H1 (cell line): ENCODE measurements at regions not wholly inside any gene's neighbourhood (a gene's known extent, or its start where the extent isn't known, plus 50 kb on each side); places are given as distances from the start of the nearest gene placed in this dataset.

Experiments used
- CTCF ChIA-PET: fragments of 300-600 bp; sonication (Branson Sonifier 250); formaldehyde crosslinking; loops from one replicate; lab custom pipeline; 2021; ENCODE audit not compliant: partially characterized antibody; lab: Charles Lee
- POLR2A ChIA-PET: fragments of 300-600 bp; sonication (Branson Sonifier 250); formaldehyde crosslinking; loops from one replicate; lab custom pipeline; 2021; ENCODE audit warnings: inconsistent platforms; ENCODE audit not compliant: partially characterized antibody; lab: Charles Lee
- DNase-seq, 2 experiments: peaks; one replicate each; pipeline versions ENCODE4 v3.0.0 to v3.0.0-alpha.2; 2010 to 2022; ENCODE audit warnings: low spot score in 2 of 2, low read depth in 1 of 2, mixed read lengths in 1 of 2
- FAIRE-seq: peaks from 2 replicates; lab custom pipeline; 2011; peaks lifted over from hg19 to GRCh38; lab: Jason Lieb, UNC
- H2AFZ ChIP-seq: 2 replicates; pipeline ENCODE4 v1.8.1; 2012; ENCODE audit warnings: low read length, inconsistent platforms
- H2AK5ac ChIP-seq: 2 replicates; pipeline ENCODE4 v1.6.1; 2013; ENCODE audit warnings: low read depth, low read length
- H2BK120ac ChIP-seq: replicated peaks from 2 replicates; pipeline ENCODE3; 2013; ENCODE audit warnings: low read depth, low read length, inconsistent platforms
- H2BK12ac ChIP-seq: 2 replicates; pipeline ENCODE4 v1.6.1; 2013; ENCODE audit warnings: low read depth, low read length
- H2BK15ac ChIP-seq: 2 replicates; pipeline ENCODE4 v1.6.1; 2013; ENCODE audit warnings: low read length
- H2BK20ac ChIP-seq: 2 replicates; pipeline ENCODE4 v1.6.1; 2013; ENCODE audit warnings: low read length
- H2BK5ac ChIP-seq: 2 replicates; pipeline ENCODE4 v1.6.1; 2013; ENCODE audit warnings: low read depth, low read length
- H3K14ac ChIP-seq: 2 replicates; pipeline ENCODE4 v1.6.1; 2013; ENCODE audit warnings: inconsistent platforms; ENCODE audit not compliant: insufficient read length
- H3K18ac ChIP-seq: 2 replicates; pipeline ENCODE4 v1.6.1; 2013; ENCODE audit warnings: low read length; ENCODE audit errors: extremely low read depth
- H3K23ac ChIP-seq: 2 replicates; pipeline ENCODE4 v1.6.1; 2013; ENCODE audit warnings: inconsistent platforms; ENCODE audit not compliant: insufficient read length
- H3K23me2 ChIP-seq: 2 replicates; pipeline ENCODE4 v1.6.1; 2013; ENCODE audit warnings: low read depth, low read length
- H3K27ac ChIP-seq: 2 replicates; pipeline ENCODE4 v1.6.1; 2011; ENCODE audit warnings: low read depth, low read length, inconsistent platforms
- H3K27me3 ChIP-seq, 4 experiments: replicated peaks in 1 of 4; 1 replicate in 1 of 4; 2 replicates in 3 of 4; pipeline versions ENCODE4 v1.6.1 to v1.8.1; 2011 to 2013; ENCODE audit warnings: low read length in 3 of 4, mild to moderate bottlenecking in 3 of 4, inconsistent platforms in 2 of 4, mixed read lengths in 2 of 4, moderate library complexity in 1 of 4; ENCODE audit not compliant: control insufficient read depth in 3 of 4, insufficient read depth in 3 of 4; ENCODE audit errors: extremely low read depth in 1 of 4
- H3K36me3 ChIP-seq, 4 experiments: 2 replicates each; pipeline versions ENCODE4 v1.6.1 to v1.8.1; 2011 to 2013; ENCODE audit warnings: mild to moderate bottlenecking in 4 of 4, low read length in 3 of 4, moderate library complexity in 2 of 4, control low read depth in 1 of 4, inconsistent platforms in 1 of 4; ENCODE audit not compliant: insufficient read depth in 4 of 4, control insufficient read depth in 2 of 4
- H3K4ac ChIP-seq: replicated peaks from 2 replicates; pipeline ENCODE3; 2013; ENCODE audit warnings: low read length, low read depth, mixed read lengths, inconsistent platforms; ENCODE audit not compliant: insufficient read length
- H3K4me1 ChIP-seq, 4 experiments: replicated peaks in 1 of 4; 1 replicate in 1 of 4; 2 replicates in 3 of 4; pipeline versions ENCODE4 v1.6.1 to v1.8.1; 2011 to 2013; ENCODE audit warnings: low read length in 3 of 4, inconsistent platforms in 2 of 4, mixed read lengths in 1 of 4; ENCODE audit not compliant: insufficient read depth in 4 of 4, control insufficient read depth in 3 of 4
- H3K4me2 ChIP-seq, 2 experiments: 2 replicates each; pipeline versions ENCODE4 v1.6.1 to v1.8.1; 2011 to 2013; ENCODE audit warnings: low read depth in 2 of 2, low read length in 2 of 2, control low read depth in 1 of 2, inconsistent platforms in 1 of 2, mild to moderate bottlenecking in 1 of 2; ENCODE audit not compliant: insufficient read depth in 1 of 2
- H3K4me3 ChIP-seq, 4 experiments: fragments of 200-600, 300-600 bp in 1 of 4; sonication (generic), shearing (Covaris generic), sonication (Bioruptor Twin) in 1 of 4; 2 replicates each; pipeline versions ENCODE4 v1.5.1 to v1.8.1; 2011 to 2016; ENCODE audit warnings: low read length in 4 of 4, low read depth in 3 of 4, control low read depth in 2 of 4, inconsistent platforms in 2 of 4, mild to moderate bottlenecking in 2 of 4, mixed read lengths in 1 of 4, moderate library complexity in 1 of 4; ENCODE audit not compliant: insufficient read depth in 2 of 4; ENCODE audit errors: extremely low read depth in 1 of 4
- H3K56ac ChIP-seq: replicated peaks from 2 replicates; pipeline ENCODE3; 2013; ENCODE audit warnings: low read depth, mild to moderate bottlenecking, mixed read lengths, low read length, inconsistent platforms; ENCODE audit not compliant: insufficient read length
- H3K79me1 ChIP-seq: 2 replicates; pipeline ENCODE4 v1.6.1; 2013; ENCODE audit warnings: low read depth, low read length, control low read depth
- H3K79me2 ChIP-seq, 2 experiments: 2 replicates each; pipeline versions ENCODE4 v1.6.1 to v1.8.1; 2012 to 2013; ENCODE audit warnings: low read length in 2 of 2, mild to moderate bottlenecking in 2 of 2, inconsistent platforms in 1 of 2; ENCODE audit not compliant: insufficient read depth in 2 of 2, control insufficient read depth in 1 of 2
- H3K9ac ChIP-seq, 4 experiments: replicated peaks in 1 of 4; 1 replicate in 1 of 4; 2 replicates in 3 of 4; pipeline versions ENCODE4 v1.6.1 to v1.8.1; 2011 to 2013; ENCODE audit warnings: low read depth in 3 of 4, low read length in 3 of 4, control low read depth in 2 of 4, mild to moderate bottlenecking in 2 of 4, moderate library complexity in 2 of 4, inconsistent platforms in 1 of 4; ENCODE audit errors: extremely low read depth in 1 of 4
- H3K9me3 ChIP-seq, 2 experiments: 2 replicates each; pipeline versions ENCODE4 v1.6.1 to v1.8.1; 2012 to 2013; ENCODE audit warnings: mild to moderate bottlenecking in 2 of 2, moderate library complexity in 2 of 2, control low read depth in 1 of 2, inconsistent platforms in 1 of 2, low read depth in 1 of 2, low read length in 1 of 2, mixed read lengths in 1 of 2; ENCODE audit not compliant: insufficient read depth in 2 of 2
- H4K20me1 ChIP-seq, 2 experiments: replicated peaks in 1 of 2; 2 replicates each; pipeline versions ENCODE3 to v1.8.1; 2011 to 2013; ENCODE audit warnings: inconsistent platforms in 2 of 2, low read length in 2 of 2, mild to moderate bottlenecking in 1 of 2; ENCODE audit not compliant: insufficient read depth in 2 of 2, control insufficient read depth in 1 of 2
- H4K5ac ChIP-seq: 2 replicates; pipeline ENCODE4 v1.6.1; 2013; ENCODE audit warnings: low read length, low read depth, mixed read lengths, inconsistent platforms; ENCODE audit not compliant: insufficient read length
- H4K8ac ChIP-seq: 2 replicates; pipeline ENCODE4 v1.8.0; 2013; ENCODE audit warnings: mild to moderate bottlenecking, moderate library complexity, low read length, inconsistent platforms; ENCODE audit not compliant: insufficient read depth; ENCODE audit errors: extremely low read depth
- H4K91ac ChIP-seq: replicated peaks from 2 replicates; pipeline ENCODE3; 2013; ENCODE audit warnings: low read length, mixed read lengths, inconsistent platforms; ENCODE audit not compliant: insufficient read length
- ATF3 ChIP-seq: IDR thresholded peaks from 2 replicates; pipeline ENCODE4 v1.6.1; 2011; ENCODE audit warnings: low read depth, mild to moderate bottlenecking, low read length; ENCODE audit not compliant: insufficient read depth
- CBX5 ChIP-seq: fragments of 300-800, 300-1000 bp; sonication (generic); IDR thresholded peaks from 2 replicates; pipeline ENCODE4 v1.7.1; 2016; ENCODE audit warnings: antibody characterized with exemption, low read length, low read depth
- CEBPB ChIP-seq: IDR thresholded peaks from 2 replicates; pipeline ENCODE4 v1.6.1; 2012; ENCODE audit warnings: low read depth, low read length
- E2F6 ChIP-seq: IDR thresholded peaks from 2 replicates; pipeline ENCODE4 v1.6.1; 2012; ENCODE audit warnings: inconsistent platforms
- EZH2 ChIP-seq: fragments of 200-600 bp; sonication (generic); IDR thresholded peaks from 2 replicates; pipeline ENCODE4 v1.7.1; 2012; ENCODE audit warnings: low read depth, mild to moderate bottlenecking, moderate library complexity, low read length, inconsistent platforms; ENCODE audit not compliant: severe bottlenecking
- RFX5 ChIP-seq: IDR thresholded peaks from 2 replicates; pipeline ENCODE4 v1.6.1; 2011; ENCODE audit warnings: low read depth, low read length, improper control_type of control experiment, borderline replicate concordance
- SIN3A ChIP-seq, 2 experiments: IDR thresholded peaks in 1 of 2; conservative IDR thresholded peaks in 1 of 2; 2 replicates each; pipeline ENCODE4 v1.6.1; 2011 to 2012; ENCODE audit warnings: low read length in 2 of 2, improper control_type of control experiment in 1 of 2, low read depth in 1 of 2, mild to moderate bottlenecking in 1 of 2
- SIX5 ChIP-seq: IDR thresholded peaks from 2 replicates; pipeline ENCODE4 v1.6.1; 2011; ENCODE audit warnings: mild to moderate bottlenecking, low read depth, low read length
- SP1 ChIP-seq: IDR thresholded peaks from 2 replicates; pipeline ENCODE4 v1.6.1; 2011; ENCODE audit warnings: low read depth, low read length
- TCF12 ChIP-seq: IDR thresholded peaks from 2 replicates; pipeline ENCODE4 v1.6.1; 2011; ENCODE audit warnings: low read depth, mild to moderate bottlenecking, low read length
- WGBS, 2 experiments: shearing (Covaris generic) in 1 of 2; methylation state at CpG; one replicate each; pipeline versions ENCODE4 v1.1.6 to v1.1.7; 2013 to 2015; ENCODE audit warnings: low lambda C conversion rate in 2 of 2, mixed read lengths in 2 of 2, inconsistent platforms in 1 of 2, low coverage in 1 of 2, missing lambda C conversion rate in 1 of 2; ENCODE audit not compliant: insufficient replicate concordance in 2 of 2, insufficient coverage in 1 of 2, insufficient read length in 1 of 2; ENCODE audit errors: extremely low coverage in 1 of 2, missing lambda C conversion rate in 1 of 2; 5-methylcytosine and 5-hydroxymethylcytosine counted together
- TF ChIP-seq, protein P1 (sequence below): IDR thresholded peaks from 2 replicates; pipeline ENCODE4 v1.6.1; 2011; ENCODE audit warnings: low read length, improper control_type of control experiment

- H4K91ac ChIP-seq: no peak overlapping the region
- no peak overlapping the region for H2BK15ac ChIP-seq
- peak overlapping the region; percentile 53; the same call in 1 of the 2 replicates for H2BK12ac ChIP-seq
- H3K23me2 ChIP-seq: peaks cover 5% of the 10 kb centered on the region; the same call in 1 of the 2 replicates
- WGBS, 2 experiments: 93% methylated on average over 16 of the region's 18 CpGs; no CpG with 5 or more reads in 1 of the 2 experiments
- no peak overlapping the region for H2BK5ac ChIP-seq
- no peak overlapping the region; the same call in 1 of the 2 replicates for H2BK20ac ChIP-seq
- no peak overlapping the region for H3K27ac ChIP-seq
- CTCF ChIA-PET: no interaction called here
- H3K36me3 ChIP-seq: no peaks in the 10 kb centered on the region
- no peak overlapping the region for H2BK120ac ChIP-seq
- H3K56ac ChIP-seq: no peak overlapping the region
- H3K4me2 ChIP-seq: no peak overlapping the region
- H3K4ac ChIP-seq: no peak overlapping the region
- H2AK5ac ChIP-seq: no peak overlapping the region
- no peaks in the 10 kb centered on the region for H3K79me1 ChIP-seq
- DNase-seq (no peak), FAIRE-seq (no peak)
- H3K14ac ChIP-seq: no peak overlapping the region
- no peak overlapping the region for H3K4me3 ChIP-seq
- peaks cover 0 to 14% (median 3%) of the 10 kb centered on the region in 4 experiments; a peak in 5 of 7 replicates for H3K4me1 ChIP-seq
- H3K23ac ChIP-seq: no peak overlapping the region
- H3K18ac ChIP-seq: no peak overlapping the region
- H3K9ac ChIP-seq: no peak overlapping the region
- no peak overlapping the region for H2AFZ ChIP-seq
- POLR2A ChIA-PET: no interaction called here
- H3K79me2 ChIP-seq: no peaks in the 10 kb centered on the region
- no peak overlapping the region for H4K8ac ChIP-seq
- H4K20me1 ChIP-seq: peaks cover 0 to 1% of the 10 kb centered on the region in 2 experiments
- no peaks in the 10 kb centered on the region for H3K9me3 ChIP-seq
- no peaks in the 10 kb centered on the region; a peak in 2 of 7 replicates for H3K27me3 ChIP-seq
- no peak overlapping the region for H4K5ac ChIP-seq
- no peak for TF ChIP-seq TCF12
- no peak for TF ChIP-seq CEBPB
- no peak for TF ChIP-seq CBX5
- TF ChIP-seq ATF3: no peak
- no peak for TF ChIP-seq SIX5
- TF ChIP-seq EZH2: no peak
- TF ChIP-seq SP1: no peak
- TF ChIP-seq E2F6: no peak
- TF ChIP-seq, protein P1, sequence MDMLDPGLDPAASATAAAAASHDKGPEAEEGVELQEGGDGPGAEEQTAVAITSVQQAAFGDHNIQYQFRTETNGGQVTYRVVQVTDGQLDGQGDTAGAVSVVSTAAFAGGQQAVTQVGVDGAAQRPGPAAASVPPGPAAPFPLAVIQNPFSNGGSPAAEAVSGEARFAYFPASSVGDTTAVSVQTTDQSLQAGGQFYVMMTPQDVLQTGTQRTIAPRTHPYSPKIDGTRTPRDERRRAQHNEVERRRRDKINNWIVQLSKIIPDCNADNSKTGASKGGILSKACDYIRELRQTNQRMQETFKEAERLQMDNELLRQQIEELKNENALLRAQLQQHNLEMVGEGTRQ: no peak
- no peak for TF ChIP-seq RFX5
- no peak for TF ChIP-seq SIN3A (conservative IDR thresholded peaks at IDR 0.05 in 1 of 2, IDR thresholded peaks at IDR 0.05 in 1 of 2; ENCODE audit: low read depth in 1 of 2, low read length in 2 of 2)
Measured at GRCh38 chr6:167687116-167687725, 139.5 kb upstream of the AFDN start.
